AG04450 (cell line): ENCODE measurements at regions not wholly inside any gene's neighbourhood (a gene's known extent, or its start where the extent isn't known, plus 50 kb on each side); places are given as distances from the start of the nearest gene placed in this dataset.

Experiments
- CTCF ChIA-PET: fragments of 300-600, 350-600 bp; formaldehyde crosslinking; extraction: SDS; loops from one replicate; lab custom pipeline; 2022; ENCODE audit warnings: antibody characterized with exemption, inconsistent platforms; lab: Charles Lee
- POLR2A ChIA-PET: fragments of 350-600 bp; formaldehyde crosslinking; extraction: SDS; loops from one replicate; lab custom pipeline; 2021; ENCODE audit warnings: antibody characterized with exemption, inconsistent platforms; lab: Yijun Ruan, JAX
- DNase-seq: peaks from one replicate; pipeline ENCODE4 v3.0.0-alpha.2; 2011; ENCODE audit warnings: low read depth, low spot score
- H3K27ac ChIP-seq: one replicate; pipeline ENCODE4 v1.5.1; 2012; ENCODE audit warnings: low read depth, low read length, control low read depth
- H3K27me3 ChIP-seq: one replicate; pipeline ENCODE4 v1.6.0; 2012; ENCODE audit warnings: low read length; ENCODE audit not compliant: control insufficient read depth, insufficient read depth
- H3K4me3 ChIP-seq: 2 replicates; pipeline ENCODE4 v1.5.1; 2011; ENCODE audit warnings: mild to moderate bottlenecking, low read depth, low read length, control low read depth
- H3K9me3 ChIP-seq: 2 replicates; pipeline ENCODE4 v1.5.1; 2012; ENCODE audit warnings: low read length; ENCODE audit not compliant: control insufficient read depth, insufficient read depth
- TF ChIP-seq, protein P1 (sequence below): IDR thresholded peaks from 2 replicates; pipeline ENCODE4 v1.5.1; 2011; ENCODE audit warnings: low read depth, low read length, control low read depth, inconsistent platforms

DNA sequence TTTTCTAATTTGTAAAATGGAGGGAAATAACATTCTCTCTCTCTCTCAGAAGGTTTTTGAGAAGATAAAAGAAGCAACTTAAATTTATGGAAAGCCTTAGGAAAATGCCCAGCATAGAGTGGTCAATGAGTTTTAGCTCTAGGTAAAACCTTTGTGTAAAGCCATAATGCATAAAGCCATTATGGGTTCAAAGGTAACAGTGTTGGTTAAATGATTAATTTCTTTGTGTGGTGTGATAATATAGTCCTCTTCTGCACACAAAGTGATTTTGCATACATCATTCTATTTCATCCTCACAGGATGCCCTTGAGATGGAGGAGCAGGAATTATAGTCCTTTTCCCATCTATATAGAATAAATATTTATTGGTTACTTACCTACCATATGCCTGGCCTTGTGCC is 602.9 kb downstream of the CSNK1G3 start:
- ChIA-PET POLR2A (no interaction called here), CTCF (no interaction called here)
- Histone ChIP-seq H3K4me3 (no peak overlapping the region), H3K9me3 (no peaks in the 10 kb centered on the region), H3K27ac (no peak overlapping the region), H3K27me3 (no peaks in the 10 kb centered on the region)
- TF ChIP-seq, protein P1, sequence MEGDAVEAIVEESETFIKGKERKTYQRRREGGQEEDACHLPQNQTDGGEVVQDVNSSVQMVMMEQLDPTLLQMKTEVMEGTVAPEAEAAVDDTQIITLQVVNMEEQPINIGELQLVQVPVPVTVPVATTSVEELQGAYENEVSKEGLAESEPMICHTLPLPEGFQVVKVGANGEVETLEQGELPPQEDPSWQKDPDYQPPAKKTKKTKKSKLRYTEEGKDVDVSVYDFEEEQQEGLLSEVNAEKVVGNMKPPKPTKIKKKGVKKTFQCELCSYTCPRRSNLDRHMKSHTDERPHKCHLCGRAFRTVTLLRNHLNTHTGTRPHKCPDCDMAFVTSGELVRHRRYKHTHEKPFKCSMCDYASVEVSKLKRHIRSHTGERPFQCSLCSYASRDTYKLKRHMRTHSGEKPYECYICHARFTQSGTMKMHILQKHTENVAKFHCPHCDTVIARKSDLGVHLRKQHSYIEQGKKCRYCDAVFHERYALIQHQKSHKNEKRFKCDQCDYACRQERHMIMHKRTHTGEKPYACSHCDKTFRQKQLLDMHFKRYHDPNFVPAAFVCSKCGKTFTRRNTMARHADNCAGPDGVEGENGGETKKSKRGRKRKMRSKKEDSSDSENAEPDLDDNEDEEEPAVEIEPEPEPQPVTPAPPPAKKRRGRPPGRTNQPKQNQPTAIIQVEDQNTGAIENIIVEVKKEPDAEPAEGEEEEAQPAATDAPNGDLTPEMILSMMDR = no peak
- no peak for DNase-seq

- CTCF ChIA-PET = interaction anchor here (0.8 kb wide), 1 partner anchor 288 kb away, joined by 3 read pairs; no protein-coding TSS in a partner anchor
- Histone ChIP-seq H3K4me3 (no peak overlapping the region), H3K27me3 (no peaks in the 10 kb centered on the region), H3K27ac (no peak overlapping the region), H3K9me3 (no peaks in the 10 kb centered on the region)
- POLR2A ChIA-PET = no interaction called here
- no peak for DNase-seq
- TF ChIP-seq, protein P1 = no peak
These were observed 599.9 kb downstream of the CSNK1G3 start for GRCh38 chr5:124111886-124112285.

DNA sequence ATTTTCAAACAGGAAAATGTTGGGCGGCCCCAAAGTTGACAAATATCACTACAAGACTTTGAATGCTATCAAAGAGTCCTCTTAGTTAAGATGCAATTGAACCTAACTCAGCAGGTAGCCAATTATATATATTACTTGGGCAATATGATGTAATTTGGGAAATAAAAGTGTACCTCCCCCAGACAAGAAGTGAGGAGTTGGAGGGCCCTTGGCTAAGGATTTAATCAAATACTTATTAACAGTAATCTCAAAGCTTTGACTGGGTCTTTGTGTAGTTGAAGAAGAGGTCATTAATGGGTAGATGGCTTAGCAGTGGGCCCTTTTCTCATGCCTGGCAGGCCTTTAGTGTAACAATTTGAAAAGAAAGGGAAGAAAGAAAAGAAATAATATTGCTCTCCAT is 599.0 kb downstream of the CSNK1G3 start:
- no peak for DNase-seq
- H3K9me3 ChIP-seq = no peaks in the 10 kb centered on the region
- no peaks in the 10 kb centered on the region for H3K27me3 ChIP-seq
- POLR2A ChIA-PET = no interaction called here
- H3K4me3 ChIP-seq = no peak overlapping the region
- TF ChIP-seq, protein P1 = no peak
- no peak overlapping the region for H3K27ac ChIP-seq
- CTCF ChIA-PET = no interaction called here

GRCh38 chr5:124105326-124105725 is 593.3 kb downstream of the CSNK1G3 start:
- CTCF ChIA-PET = no interaction called here
- Histone ChIP-seq H3K4me3 (no peak overlapping the region), H3K27ac (no peak overlapping the region), H3K9me3 (no peaks in the 10 kb centered on the region), H3K27me3 (no peaks in the 10 kb centered on the region)
- no peak for DNase-seq
- TF ChIP-seq, protein P1 = no peak
- POLR2A ChIA-PET = no interaction called here

GRCh38 chr5:124104821-124105220 is 592.8 kb downstream of the CSNK1G3 start:
- Histone ChIP-seq H3K4me3 (no peak overlapping the region), H3K27me3 (no peaks in the 10 kb centered on the region), H3K27ac (no peak overlapping the region), H3K9me3 (no peaks in the 10 kb centered on the region)
- POLR2A ChIA-PET = no interaction called here
- CTCF ChIA-PET = no interaction called here
- no peak for DNase-seq
- TF ChIP-seq, protein P1 = no peak
